Fibroblast of skin of right biceps (primary cell): ENCODE measurements at regions not wholly inside any gene's neighbourhood (a gene's known extent, or its start where the extent isn't known, plus 50 kb on each side); places are given as distances from the start of the nearest gene placed in this dataset.
"Not testable (repeated sequence)": the region's sequence is repeated elsewhere in the genome, so short reads cannot be mapped to it uniquely, and the experiment has no call there.

ENCODE experiments used
- DNase-seq: peaks from one replicate; pipeline ENCODE4 v3.0.0-alpha.2; 2013

- no peak for DNase-seq
Measured at GRCh38 chr2:35522450-35522849, 833.1 kb upstream of the CRIM1 start.

DNA sequence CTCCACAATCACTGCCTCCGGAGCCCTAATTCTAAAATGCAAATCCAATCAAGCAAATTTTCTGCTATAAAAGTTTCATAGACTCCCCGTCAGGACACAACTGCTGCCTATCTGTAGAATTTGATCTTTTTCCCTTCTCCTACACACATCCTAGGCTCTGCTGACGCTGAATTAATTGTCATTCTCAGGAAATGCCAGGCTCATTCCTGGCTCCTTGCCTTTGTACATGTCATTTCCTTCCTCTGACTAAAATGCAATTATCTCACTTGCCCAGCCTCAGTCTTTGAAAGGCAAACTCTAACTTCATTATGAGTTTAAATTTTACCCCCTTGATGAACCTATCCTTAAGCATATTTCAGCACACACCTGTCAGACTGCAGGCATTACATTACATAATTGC is 844.9 kb upstream of the CRIM1 start:
- no peak for DNase-seq

GRCh38 chr2:35508601-35509000 is 847.0 kb upstream of the CRIM1 start:
- no peak for DNase-seq

- no peak for DNase-seq
Measured at GRCh38 chr2:35504419-35504818, 851.2 kb upstream of the CRIM1 start.

DNA sequence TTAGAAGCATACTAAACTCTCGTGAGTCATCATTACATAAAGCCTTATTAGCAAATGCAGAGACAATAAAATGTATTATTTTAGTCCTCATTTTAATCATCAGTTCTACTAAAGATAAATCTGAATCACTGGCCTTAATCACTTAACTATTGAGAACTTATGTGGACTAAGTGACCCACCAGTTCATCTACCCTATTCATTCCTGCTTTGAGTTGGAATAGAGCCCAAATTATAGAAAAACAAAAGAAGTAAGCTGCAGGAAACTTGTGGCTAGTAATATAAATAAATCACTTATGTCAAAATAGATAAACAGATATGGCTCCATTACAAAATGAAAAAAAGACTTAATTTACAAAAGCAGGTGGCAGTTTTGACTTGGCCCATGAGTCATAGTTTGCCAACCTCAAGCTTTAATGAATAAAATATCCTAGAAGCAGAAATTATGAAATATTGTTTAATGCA is 851.8 kb upstream of the CRIM1 start:
- DNase-seq, result no peak

DNA sequence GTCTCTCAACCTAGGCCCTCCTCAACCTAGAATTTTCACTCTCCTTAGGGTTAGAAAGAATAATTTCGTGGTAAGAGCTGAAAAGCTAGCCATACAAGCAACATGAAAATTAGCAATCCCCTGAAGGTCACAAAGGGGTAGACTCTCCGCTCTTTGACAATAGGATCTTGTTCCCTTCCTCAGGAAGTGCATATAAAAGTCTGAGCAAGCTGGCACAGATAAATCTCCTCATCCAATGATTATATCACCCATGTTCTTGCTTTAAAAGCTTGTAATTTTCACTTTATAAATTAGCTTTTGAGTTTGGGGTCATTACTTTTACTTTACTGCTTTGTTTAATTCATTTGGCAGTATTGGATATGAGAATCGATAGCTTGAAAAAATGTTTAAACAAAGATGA is 852.3 kb upstream of the CRIM1 start:
- no peak for DNase-seq

- no peak for DNase-seq
Measured at GRCh38 chr2:35501076-35501475, 854.5 kb upstream of the CRIM1 start.

GRCh38 chr2:35496022-35496421 is 859.6 kb upstream of the CRIM1 start:
- no peak for DNase-seq

DNA sequence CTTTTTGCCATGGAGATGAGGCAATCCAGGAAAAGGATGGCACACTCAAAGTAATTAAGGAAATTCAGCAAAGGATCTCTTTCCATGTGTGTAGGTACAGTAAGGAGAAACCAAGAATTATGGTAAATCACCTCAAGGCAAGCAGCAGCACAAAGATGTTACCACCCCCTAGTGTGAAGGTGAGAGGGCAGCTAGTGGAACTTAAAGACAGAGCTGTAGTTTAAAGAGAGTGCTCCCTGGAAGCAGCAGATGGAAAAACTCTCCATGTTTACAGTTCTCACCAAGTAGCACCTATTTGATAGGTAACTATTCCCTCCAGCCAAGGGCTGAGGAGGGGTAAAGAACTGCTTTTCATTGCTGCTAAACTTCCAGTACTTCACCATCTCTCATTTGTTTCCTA is 860.4 kb upstream of the CRIM1 start:
- no peak for DNase-seq

GRCh38 chr2:35478121-35478520 is 877.5 kb upstream of the CRIM1 start:
- DNase-seq, result not testable (repeated sequence)

GRCh38 chr2:35468245-35468644 is 887.3 kb upstream of the CRIM1 start:
- DNase-seq, result no peak

- peak; percentile 49 for DNase-seq
Measured at GRCh38 chr2:35463805-35464596, 891.6 kb upstream of the CRIM1 start.

GRCh38 chr2:35462226-35462998 is 893.2 kb upstream of the CRIM1 start:
- peak; percentile 83 for DNase-seq

DNA sequence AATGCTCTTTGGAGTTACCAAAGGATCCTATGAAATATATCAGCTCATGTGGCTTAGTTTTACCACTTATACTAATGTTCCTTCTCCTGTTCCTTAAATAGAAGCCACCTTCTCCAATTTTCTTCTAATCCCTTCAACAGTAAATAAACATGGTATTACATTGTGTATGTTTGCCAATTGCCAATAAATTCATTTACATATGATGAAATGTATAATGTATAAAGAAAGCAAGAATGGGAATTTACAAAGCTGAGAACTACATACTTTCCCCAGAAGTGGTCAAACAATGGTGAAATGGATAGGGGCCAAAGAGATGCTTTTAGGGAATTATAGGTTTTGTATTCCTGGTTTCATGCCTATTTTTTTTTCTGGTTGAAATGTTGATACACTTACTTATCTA is 894.2 kb upstream of the CRIM1 start:
- no peak for DNase-seq

DNA sequence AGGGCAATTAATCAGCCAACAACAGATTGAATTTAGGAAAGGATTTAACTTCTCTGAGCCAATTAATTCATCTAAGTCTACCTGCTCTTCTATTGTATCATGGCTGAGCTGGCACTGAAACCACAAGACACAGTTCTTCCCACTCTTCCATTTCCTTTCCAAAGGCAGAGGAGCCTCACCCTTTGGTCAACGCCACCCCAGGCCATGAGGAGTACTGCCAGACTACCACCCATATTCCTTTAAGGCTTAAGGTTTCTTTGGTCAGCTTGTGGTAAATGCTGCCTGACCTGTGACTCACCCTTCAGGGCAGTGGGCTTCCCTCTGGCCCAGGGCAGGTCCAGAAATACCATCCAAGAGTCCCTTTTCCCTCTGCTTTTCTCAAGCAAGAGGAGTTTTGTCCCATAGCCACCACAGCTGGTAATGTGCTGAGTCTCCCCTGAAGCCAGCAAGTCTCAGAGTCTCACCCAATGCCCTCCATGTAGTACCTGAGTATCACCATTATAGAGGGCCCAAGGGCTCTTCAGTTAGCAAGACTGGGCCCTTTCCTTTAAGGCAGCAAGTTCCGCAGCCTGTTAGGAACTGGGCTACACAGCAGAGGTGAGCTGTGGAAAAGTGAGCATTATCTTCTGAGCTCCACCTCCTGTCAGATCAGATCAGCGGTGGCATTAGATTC is 900.5 kb upstream of the CRIM1 start:
- DNase-seq, result no peak

DNA sequence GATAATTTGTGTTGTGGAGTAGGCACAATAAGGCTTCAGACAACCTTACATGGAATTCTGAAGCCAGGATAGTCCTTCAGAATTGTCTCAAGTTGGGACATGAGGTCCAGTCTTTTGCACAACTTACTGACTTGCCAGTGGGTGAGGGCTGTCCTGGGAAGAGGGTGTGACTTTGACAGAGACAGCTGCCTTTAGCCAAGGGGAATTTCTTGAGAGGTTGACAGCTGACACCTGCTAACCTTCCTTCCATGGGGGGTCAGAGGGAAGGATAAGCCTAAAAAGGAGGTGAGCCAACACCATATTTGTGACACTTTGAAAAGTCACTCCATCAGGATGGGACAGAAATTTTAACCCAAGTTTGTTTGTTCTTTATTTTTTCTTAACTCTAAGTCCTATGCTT is 907.8 kb upstream of the CRIM1 start:
- DNase-seq, result no peak

GRCh38 chr2:35447215-35447614 is 908.4 kb upstream of the CRIM1 start:
- no peak for DNase-seq

DNA sequence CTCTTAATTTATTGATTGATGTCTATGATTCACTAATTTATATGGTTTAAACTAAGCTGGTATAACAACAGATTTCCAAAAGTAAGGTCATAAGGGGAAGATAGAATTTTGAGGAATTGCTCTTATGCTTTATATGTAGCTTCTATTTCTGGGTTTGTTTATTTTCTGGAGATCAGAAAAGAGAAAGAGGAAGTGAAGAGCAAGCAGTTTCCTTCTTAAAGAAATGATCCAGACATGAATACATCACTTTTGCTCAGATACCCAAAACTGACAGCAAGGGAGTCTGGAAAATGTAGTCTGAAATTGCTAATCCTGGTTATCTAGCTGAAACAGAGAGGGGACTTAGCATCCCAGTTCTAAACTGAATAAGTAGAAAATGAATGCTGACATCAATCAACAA is 912.5 kb upstream of the CRIM1 start:
- DNase-seq, result no peak

DNA sequence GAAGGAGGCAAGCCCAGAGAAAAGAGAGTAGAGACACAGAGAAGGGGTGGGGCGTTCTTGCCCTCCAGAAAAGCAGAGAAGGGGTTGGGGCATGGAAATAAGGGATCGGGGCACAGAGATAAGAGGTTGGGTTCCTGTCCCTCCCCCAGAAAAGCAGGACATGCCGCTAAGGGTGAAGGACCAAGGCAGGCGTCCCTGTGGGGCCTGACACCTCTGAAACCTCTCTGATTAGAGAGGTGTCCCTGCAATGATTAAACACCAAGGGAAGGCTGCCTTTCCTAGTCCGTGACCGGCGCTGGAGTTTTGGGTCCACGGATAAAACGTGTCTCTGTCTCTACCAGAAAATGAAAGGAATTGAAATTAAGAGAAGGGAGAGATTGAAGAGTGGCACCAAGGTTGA is 914.0 kb upstream of the CRIM1 start:
- not testable (repeated sequence) for DNase-seq

DNA sequence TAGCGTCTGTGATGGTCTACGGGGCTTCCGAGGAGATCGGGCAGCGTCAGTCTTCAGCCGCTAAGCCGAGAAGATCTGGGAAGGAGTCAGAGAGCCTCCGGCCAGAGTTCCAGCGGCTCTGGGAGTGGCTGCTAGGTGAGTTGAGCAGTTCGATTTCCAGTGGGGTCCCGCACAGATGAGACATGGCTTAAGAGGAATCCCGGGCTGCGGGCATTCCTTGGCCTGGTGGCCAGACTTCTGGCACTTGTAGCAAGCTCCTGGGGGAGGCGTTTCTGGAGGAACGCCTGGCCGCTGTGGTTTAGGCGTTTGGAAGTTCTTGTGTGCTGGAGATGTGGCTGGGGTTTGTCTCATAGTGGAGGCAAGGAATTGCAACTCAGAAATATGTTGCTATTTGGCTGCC is 915.3 kb upstream of the CRIM1 start:
- not testable (repeated sequence) for DNase-seq

GRCh38 chr2:35436893-35437292 is 918.7 kb upstream of the CRIM1 start:
- DNase-seq, result not testable (repeated sequence)

DNA sequence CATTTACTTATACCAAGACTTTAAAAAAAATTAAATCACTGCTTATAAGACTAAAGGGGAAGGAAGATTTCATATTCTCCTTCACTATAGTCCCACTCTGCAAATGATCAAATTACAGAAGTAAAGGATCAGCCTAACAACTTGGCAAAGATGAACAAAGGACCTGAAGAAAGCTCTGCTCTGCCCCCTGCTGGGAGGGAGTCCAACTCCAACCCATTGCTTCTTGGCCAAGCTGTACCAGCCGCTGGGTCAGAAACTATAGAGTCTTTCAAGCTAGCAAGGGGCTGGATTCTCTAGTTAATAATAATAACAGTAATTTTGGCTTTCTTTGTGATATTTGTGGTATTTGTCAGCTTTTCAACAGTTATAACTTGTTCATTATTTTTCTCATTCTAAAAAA is 927.0 kb upstream of the CRIM1 start:
- DNase-seq, result no peak

- no peak for DNase-seq
Measured at GRCh38 chr2:35421485-35421884, 934.1 kb upstream of the CRIM1 start.

- DNase-seq, result no peak
Measured at GRCh38 chr2:35417293-35417692, 938.3 kb upstream of the CRIM1 start.
